Tibial artery (tissue), 4 donors: ENCODE measurements at regions not wholly inside any gene's neighbourhood (a gene's known extent, or its start where the extent isn't known, plus 50 kb on each side); places are given as distances from the start of the nearest gene placed in this dataset.

ENCODE experiments used
- DNase-seq, 2 donors: peaks; one replicate each; pipeline ENCODE4 v3.0.0-alpha.2; 2019
- H3K27ac ChIP-seq, 2 donors: fragments of 200-600 bp; sonication (generic) in 1 of 2; 1 replicate in 1 of 2; 2 replicates in 1 of 2; pipeline ENCODE4 v1.5.1; 2018 to 2019; ENCODE audit warnings: mild to moderate bottlenecking in 1 of 2
- H3K27me3 ChIP-seq, 2 donors: fragments of 200-600 bp; sonication (generic) in 1 of 2; one replicate each; pipeline versions ENCODE4 v1.5.1 to v1.6.0; 2016 to 2019
- H3K36me3 ChIP-seq, 3 donors: fragments of 200-600 bp; sonication (generic) in 2 of 3; one replicate each; pipeline ENCODE4 v1.5.1; 2016 to 2019; ENCODE audit warnings: mild to moderate bottlenecking in 2 of 3
- H3K4me1 ChIP-seq, 4 donors: fragments of 200-600 bp; sonication (generic) in 2 of 4; 1 replicate in 3 of 4; 2 replicates in 1 of 4; pipeline ENCODE4 v1.5.1; 2016 to 2019
- H3K4me3 ChIP-seq, 2 donors: fragments of 200-600 bp; sonication (generic) in 1 of 2; 1 replicate in 1 of 2; 2 replicates in 1 of 2; pipeline ENCODE4 v1.5.1; 2018 to 2019; ENCODE audit warnings: mild to moderate bottlenecking in 2 of 2
- H3K9me3 ChIP-seq, 3 donors: fragments of 200-600 bp; sonication (generic) in 1 of 3; one replicate each; pipeline ENCODE4 v1.5.1; 2016 to 2019
- CTCF ChIP-seq, 2 experiments: fragments of 200-600 bp in 1 of 2; fragments of 450-650 bp in 1 of 2; IDR thresholded peaks; one replicate each; pipeline ENCODE4 v1.5.1; 2017 to 2019; ENCODE audit warnings: antibody characterized with exemption in 2 of 2, mild to moderate bottlenecking in 1 of 2, moderate library complexity in 1 of 2
- intact Hi-C: fragments of 100-400 bp; cut with DNase I; formaldehyde crosslinking; loops from one replicate; pipeline ENCODE4 v1.15.0; 2023; ENCODE audit warnings: low total_unique reads

- intact Hi-C loops: no loop called here
- no peak for TF ChIP-seq CTCF (IDR thresholded peaks at IDR 0.05)
- no peaks in the 10 kb centered on the region for H3K27me3 ChIP-seq
Observed at GRCh38 chr4:55215087-55215486, 89.7 kb upstream of the KDR start.

GRCh38 chr4:55216863-55217635 lies 91.7 kb upstream of the KDR start:
- Histone ChIP-seq H3K4me3 (no peak overlapping the region), H3K9me3 (no peaks in the 10 kb centered on the region), H3K4me1 (no peaks in the 10 kb centered on the region), H3K36me3 (no peaks in the 10 kb centered on the region), H3K27ac (no peak overlapping the region), H3K27me3 (no peaks in the 10 kb centered on the region)
- intact Hi-C loops: no loop called here
- TF ChIP-seq CTCF (IDR thresholded peaks at IDR 0.05): no peak
- no peak for DNase-seq

More at GRCh38 chr4:55215087-55215486, 89.7 kb upstream of the KDR start:
- H3K36me3 ChIP-seq: no peaks in the 10 kb centered on the region
- H3K4me3 ChIP-seq: no peak overlapping the region
- DNase-seq: no peak
- H3K9me3 ChIP-seq: no peaks in the 10 kb centered on the region
- no peaks in the 10 kb centered on the region for H3K4me1 ChIP-seq
- no peak overlapping the region for H3K27ac ChIP-seq

- no peaks in the 10 kb centered on the region for H3K4me1 ChIP-seq
- DNase-seq: no peak
- no peak overlapping the region for H3K27ac ChIP-seq
- H3K9me3 ChIP-seq: no peaks in the 10 kb centered on the region
- H3K4me3 ChIP-seq: no peak overlapping the region
- intact Hi-C loops: no loop called here
- no peak for TF ChIP-seq CTCF (IDR thresholded peaks at IDR 0.05)
- H3K27me3 ChIP-seq: no peaks in the 10 kb centered on the region
- H3K36me3 ChIP-seq: no peaks in the 10 kb centered on the region
Observed at GRCh38 chr4:55218041-55218440, 92.6 kb upstream of the KDR start.

GRCh38 chr4:55237839-55238238 lies 108.2 kb upstream of the SRD5A3 start:
- no peak for DNase-seq
- TF ChIP-seq CTCF (IDR thresholded peaks at IDR 0.05): no peak
- no peaks in the 10 kb centered on the region for H3K27me3 ChIP-seq
- H3K4me1 ChIP-seq: no peaks in the 10 kb centered on the region
- H3K9me3 ChIP-seq: peaks cover 0 to 11% (median 4%) of the 10 kb centered on the region in 3 donors
- no peak overlapping the region for H3K4me3 ChIP-seq
- intact Hi-C loops: no loop called here
- no peak overlapping the region for H3K27ac ChIP-seq
- H3K36me3 ChIP-seq: no peaks in the 10 kb centered on the region

- no peaks in the 10 kb centered on the region for H3K4me1 ChIP-seq
- H3K27me3 ChIP-seq: no peaks in the 10 kb centered on the region
- H3K36me3 ChIP-seq: no peaks in the 10 kb centered on the region
- DNase-seq: no peak
- H3K27ac ChIP-seq: no peak overlapping the region
- intact Hi-C loops: no loop called here
- no peak for TF ChIP-seq CTCF (IDR thresholded peaks at IDR 0.05)
- peaks cover 0 to 11% (median 4%) of the 10 kb centered on the region in 3 donors for H3K9me3 ChIP-seq
- H3K4me3 ChIP-seq: no peak overlapping the region
Observed at GRCh38 chr4:55238407-55238806, 107.6 kb upstream of the SRD5A3 start.
